Esophagus muscularis mucosa (tissue), 4 donors: ENCODE measurements at regions not wholly inside any gene's neighbourhood (a gene's known extent, or its start where the extent isn't known, plus 50 kb on each side); places are given as distances from the start of the nearest gene placed in this dataset.

Source experiments
- DNase-seq: peaks from one replicate; pipeline ENCODE4 v3.0.0-alpha.2; 2017; ENCODE audit errors: extremely low spot score
- H3K27ac ChIP-seq, 4 donors: fragments of 200-600 bp; sonication (generic); replicated peaks in 1 of 4; 1 replicate in 3 of 4; 2 replicates in 1 of 4; pipeline ENCODE4 v1.5.1; 2016 to 2019; ENCODE audit warnings: mild to moderate bottlenecking in 1 of 4
- H3K27me3 ChIP-seq, 4 donors: fragments of 200-600 bp; sonication (generic); one replicate each; pipeline versions ENCODE4 v1.5.1 to v1.6.0; 2016 to 2019
- H3K36me3 ChIP-seq, 4 donors: fragments of 200-600 bp; sonication (generic); one replicate each; pipeline ENCODE4 v1.5.1; 2016 to 2019
- H3K4me1 ChIP-seq, 4 donors: fragments of 200-600 bp; sonication (generic); one replicate each; pipeline ENCODE4 v1.5.1; 2016 to 2019
- H3K4me3 ChIP-seq, 4 donors: fragments of 200-600 bp; sonication (generic); 1 replicate in 2 of 4; 2 replicates in 2 of 4; pipeline ENCODE4 v1.5.1; 2016 to 2019; ENCODE audit warnings: mild to moderate bottlenecking in 4 of 4, moderate library complexity in 1 of 4
- H3K9me3 ChIP-seq, 4 donors: fragments of 200-600 bp; sonication (generic); 1 replicate in 3 of 4; 2 replicates in 1 of 4; pipeline ENCODE4 v1.5.1; 2016 to 2019
- EP300 ChIP-seq: sonication (generic); formaldehyde crosslinking; IDR thresholded peaks from one replicate; pipeline ENCODE4 v1.6.1; 2017; ENCODE audit warnings: antibody characterized with exemption
- POLR2A ChIP-seq: fragments of 450-650 bp; IDR thresholded peaks from one replicate; pipeline ENCODE4 v1.6.1; 2017; ENCODE audit warnings: antibody characterized with exemption, moderate library complexity, mild to moderate bottlenecking, low read depth
- POLR2AphosphoS5 ChIP-seq, 2 donors: sonication (generic); formaldehyde crosslinking; IDR thresholded peaks; one replicate each; pipeline ENCODE4 v1.6.1; 2017; ENCODE audit warnings: antibody characterized with exemption in 2 of 2
- WGBS: methylation state at CpG from one replicate; pipeline ENCODE4 v1.1.5; 2018; 5-methylcytosine and 5-hydroxymethylcytosine counted together
- intact Hi-C: fragments of 100-400 bp; cut with DNase I; formaldehyde crosslinking; loops from one replicate; pipeline ENCODE4 v1.15.1; 2023
- TF ChIP-seq, protein P1 (sequence below), 3 experiments: fragments of 200-600 bp in 2 of 3; fragments of 450-650 bp in 1 of 3; sonication (generic) in 2 of 3; IDR thresholded peaks; one replicate each; pipeline ENCODE4 v1.5.1; 2017 to 2019; ENCODE audit warnings: antibody characterized with exemption in 3 of 3, mild to moderate bottlenecking in 2 of 3, moderate library complexity in 1 of 3

DNA sequence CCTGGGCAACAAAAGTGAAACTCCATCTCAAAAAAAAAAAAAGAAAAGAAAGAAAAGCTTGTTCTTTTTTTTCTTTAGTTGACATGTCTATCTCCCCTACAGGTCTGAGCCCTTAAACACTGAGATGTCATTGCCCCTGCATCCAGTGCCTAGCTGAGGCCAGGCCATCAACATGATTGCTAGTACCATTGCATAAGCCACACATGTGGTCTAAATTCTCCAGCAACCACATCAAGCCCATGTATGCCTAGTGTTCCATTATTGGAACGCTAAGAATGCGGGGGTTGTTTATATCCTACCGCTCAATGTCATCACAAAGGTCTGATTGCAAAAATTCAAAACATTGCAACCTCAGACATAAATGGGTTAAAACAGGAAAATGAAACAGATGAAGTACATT is 62.7 kb downstream of the NPTX2 start:
- Histone ChIP-seq H3K9me3 (peaks cover 0 to 18% (median 6%) of the 10 kb centered on the region in 4 donors), H3K4me1 (no peaks in the 10 kb centered on the region), H3K27me3 (peaks cover 0 to 47% (median 0%) of the 10 kb centered on the region in 4 donors), H3K36me3 (no peaks in the 10 kb centered on the region), H3K27ac (no peak overlapping the region), H3K4me3 (no peak overlapping the region)
- WGBS = 96% methylated on average over 3 of the region's 3 CpGs
- intact Hi-C loops = no loop called here
- no peak for DNase-seq
- TF ChIP-seq POLR2A (no peak), POLR2AphosphoS5 (IDR thresholded peaks at IDR 0.05) (no peak), EP300 (no peak)
- TF ChIP-seq, protein P1, sequence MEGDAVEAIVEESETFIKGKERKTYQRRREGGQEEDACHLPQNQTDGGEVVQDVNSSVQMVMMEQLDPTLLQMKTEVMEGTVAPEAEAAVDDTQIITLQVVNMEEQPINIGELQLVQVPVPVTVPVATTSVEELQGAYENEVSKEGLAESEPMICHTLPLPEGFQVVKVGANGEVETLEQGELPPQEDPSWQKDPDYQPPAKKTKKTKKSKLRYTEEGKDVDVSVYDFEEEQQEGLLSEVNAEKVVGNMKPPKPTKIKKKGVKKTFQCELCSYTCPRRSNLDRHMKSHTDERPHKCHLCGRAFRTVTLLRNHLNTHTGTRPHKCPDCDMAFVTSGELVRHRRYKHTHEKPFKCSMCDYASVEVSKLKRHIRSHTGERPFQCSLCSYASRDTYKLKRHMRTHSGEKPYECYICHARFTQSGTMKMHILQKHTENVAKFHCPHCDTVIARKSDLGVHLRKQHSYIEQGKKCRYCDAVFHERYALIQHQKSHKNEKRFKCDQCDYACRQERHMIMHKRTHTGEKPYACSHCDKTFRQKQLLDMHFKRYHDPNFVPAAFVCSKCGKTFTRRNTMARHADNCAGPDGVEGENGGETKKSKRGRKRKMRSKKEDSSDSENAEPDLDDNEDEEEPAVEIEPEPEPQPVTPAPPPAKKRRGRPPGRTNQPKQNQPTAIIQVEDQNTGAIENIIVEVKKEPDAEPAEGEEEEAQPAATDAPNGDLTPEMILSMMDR (IDR thresholded peaks at IDR 0.05) = no peak

DNA sequence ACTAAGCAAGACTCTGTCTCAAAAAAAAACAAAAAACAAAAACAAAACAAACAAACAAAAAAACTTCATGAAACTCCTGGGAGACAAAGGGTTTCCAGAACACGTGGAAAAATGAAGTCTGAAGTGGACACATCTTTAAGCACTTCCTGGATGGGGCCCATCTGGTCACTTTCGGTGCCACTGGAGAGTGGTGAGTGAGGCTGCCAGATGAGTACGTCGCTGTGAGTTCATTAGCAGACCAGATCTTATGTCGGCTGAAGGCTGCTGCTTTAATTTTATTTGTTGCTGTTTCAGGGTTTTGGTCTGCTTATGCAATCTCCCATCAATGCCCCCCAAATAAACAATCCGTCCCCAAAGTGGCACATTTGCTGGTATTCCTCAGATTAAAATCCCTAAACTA is 64.4 kb downstream of the NPTX2 start:
- no peak for DNase-seq
- WGBS = 23% methylated on average over 6 of the region's 6 CpGs
- H3K36me3 ChIP-seq = no peaks in the 10 kb centered on the region
- no peaks in the 10 kb centered on the region for H3K4me1 ChIP-seq
- no peak overlapping the region for H3K27ac ChIP-seq
- intact Hi-C loops = no loop called here
- peaks cover 0 to 47% (median 0%) of the 10 kb centered on the region in 4 donors for H3K27me3 ChIP-seq
- H3K9me3 ChIP-seq = peaks cover 0 to 18% (median 6%) of the 10 kb centered on the region in 4 donors
- TF ChIP-seq POLR2A = no peak
- no peak for TF ChIP-seq POLR2AphosphoS5 (IDR thresholded peaks at IDR 0.05)
- TF ChIP-seq EP300 = no peak
- TF ChIP-seq, protein P1 (IDR thresholded peaks at IDR 0.05) = no peak
- no peak overlapping the region for H3K4me3 ChIP-seq

DNA sequence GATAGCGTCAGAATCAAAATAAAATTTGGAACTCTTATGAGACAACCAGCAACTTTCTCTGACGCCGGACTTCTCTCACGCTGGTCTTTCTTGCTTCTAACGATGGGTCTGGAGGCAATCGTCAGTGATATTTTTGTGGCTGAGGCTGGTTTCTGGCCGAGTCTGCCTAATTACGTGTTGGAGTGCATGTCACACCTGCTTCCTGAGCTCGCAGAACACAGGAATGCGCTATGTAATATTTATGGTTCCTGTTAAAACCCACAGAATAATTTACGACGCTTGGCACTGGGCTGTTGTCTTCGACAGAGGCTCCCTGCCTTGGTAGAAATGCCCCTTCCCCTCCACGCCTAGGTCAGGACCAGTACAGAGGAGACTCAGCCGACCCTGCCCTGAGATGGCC is 64.9 kb downstream of the NPTX2 start:
- H3K4me1 ChIP-seq = no peaks in the 10 kb centered on the region
- H3K36me3 ChIP-seq = no peaks in the 10 kb centered on the region
- no peak overlapping the region for H3K27ac ChIP-seq
- TF ChIP-seq POLR2A = no peak
- TF ChIP-seq POLR2AphosphoS5 (IDR thresholded peaks at IDR 0.05) = no peak
- TF ChIP-seq, protein P1 (IDR thresholded peaks at IDR 0.05) = no peak
- no peak for TF ChIP-seq EP300
- WGBS = 19% methylated on average over 9 of the region's 15 CpGs
- intact Hi-C loops = no loop called here
- no peak for DNase-seq
- peaks cover 0 to 43% (median 0%) of the 10 kb centered on the region in 4 donors for H3K27me3 ChIP-seq
- H3K4me3 ChIP-seq = no peak overlapping the region
- peaks cover 0 to 18% (median 6%) of the 10 kb centered on the region in 4 donors for H3K9me3 ChIP-seq

DNA sequence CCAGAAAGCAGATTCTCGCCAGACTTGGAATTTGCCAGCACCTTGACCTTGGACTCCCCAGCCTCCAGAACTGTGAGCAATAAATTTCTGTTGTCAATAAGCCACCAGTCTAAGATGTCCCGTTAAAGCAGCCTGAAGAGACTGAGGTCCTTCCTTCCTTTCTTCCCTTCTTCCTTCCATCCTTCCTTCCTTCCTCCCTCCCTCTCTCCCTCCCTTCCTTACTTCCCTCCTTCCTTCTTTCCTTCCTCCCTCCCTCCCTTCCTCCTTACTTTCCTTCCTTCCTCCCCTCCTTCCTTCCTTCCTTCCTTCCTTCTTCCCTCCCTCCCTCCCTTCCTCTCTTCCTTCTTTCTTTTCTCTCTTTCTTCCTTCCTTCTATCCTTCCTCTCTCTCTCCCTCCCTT is 66.4 kb downstream of the NPTX2 start:
- H3K4me1 ChIP-seq = no peaks in the 10 kb centered on the region
- TF ChIP-seq POLR2AphosphoS5 (IDR thresholded peaks at IDR 0.05) (no peak), POLR2A (no peak), EP300 (no peak)
- TF ChIP-seq, protein P1 (IDR thresholded peaks at IDR 0.05) = no peak
- intact Hi-C loops = no loop called here
- 73% methylated on average over 2 of the region's 2 CpGs for WGBS
- no peak overlapping the region for H3K27ac ChIP-seq
- H3K9me3 ChIP-seq = peaks cover 0 to 8% (median 0%) of the 10 kb centered on the region in 4 donors
- DNase-seq = no peak
- H3K27me3 ChIP-seq = peaks cover 0 to 31% (median 0%) of the 10 kb centered on the region in 4 donors
- no peaks in the 10 kb centered on the region for H3K36me3 ChIP-seq
- H3K4me3 ChIP-seq = no peak overlapping the region

DNA sequence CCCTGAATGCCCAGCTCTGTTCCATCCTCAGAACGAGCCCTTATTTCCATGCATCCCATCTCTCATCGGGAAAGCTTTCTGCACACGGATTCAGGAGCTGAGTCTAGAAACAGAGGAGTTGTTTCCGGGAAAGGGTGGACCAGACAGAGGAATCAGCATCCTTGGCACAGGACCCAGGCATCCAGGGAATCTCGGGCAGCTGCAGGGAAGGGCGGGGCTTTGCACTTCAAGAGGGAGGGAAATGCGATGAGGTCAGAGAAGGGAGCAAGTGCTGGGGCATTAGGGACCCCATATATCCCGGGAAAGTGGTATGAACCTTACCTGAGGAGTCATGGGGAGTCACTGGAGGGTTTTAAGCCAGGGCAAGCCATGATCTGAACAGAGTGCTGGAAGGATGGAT is 68.5 kb downstream of the NPTX2 start:
- H3K9me3 ChIP-seq = peaks cover 0 to 18% (median 6%) of the 10 kb centered on the region in 4 donors
- intact Hi-C loops = no loop called here
- no peak for DNase-seq
- H3K4me1 ChIP-seq = no peaks in the 10 kb centered on the region
- H3K4me3 ChIP-seq = no peak overlapping the region
- H3K27me3 ChIP-seq = peaks cover 0 to 20% (median 0%) of the 10 kb centered on the region in 4 donors
- H3K36me3 ChIP-seq = no peaks in the 10 kb centered on the region
- no peak overlapping the region for H3K27ac ChIP-seq
- 74% methylated on average over 8 of the region's 8 CpGs for WGBS
- TF ChIP-seq POLR2A = no peak
- no peak for TF ChIP-seq EP300
- no peak for TF ChIP-seq POLR2AphosphoS5 (IDR thresholded peaks at IDR 0.05)
- TF ChIP-seq, protein P1 (IDR thresholded peaks at IDR 0.05) = no peak
